PC-3 (cell line): ENCODE measurements at regions not wholly inside any gene's neighbourhood (a gene's known extent, or its start where the extent isn't known, plus 50 kb on each side); places are given as distances from the start of the nearest gene placed in this dataset.

Experiments
- ATAC-seq: fragments of 200-7000 bp; cut with Tn5 transposase; 2 replicates; pipeline ENCODE4 v1.9.1; 2020; ENCODE audit warnings: mild to moderate bottlenecking, moderate library complexity
- BruUV-seq: library from RNA; stranded (reverse); fragments of 400-500 nt; replicated peaks from 2 replicates; lab custom pipeline; 2021; lab: Mats Ljungman, UMichigan
- CTCF ChIA-PET: fragments of 300-600 bp; sonication (Branson Sonifier 250); formaldehyde crosslinking; loops from one replicate; lab custom pipeline; 2022; ENCODE audit warnings: antibody characterized with exemption; lab: Charles Lee
- POLR2A ChIA-PET: fragments of 300-600 bp; sonication (Branson Sonifier 250); formaldehyde crosslinking; loops from one replicate; lab custom pipeline; 2022; ENCODE audit warnings: antibody characterized with exemption; ENCODE audit not compliant: unreplicated experiment; lab: Charles Lee
- DNase-seq: peaks from one replicate; pipeline ENCODE4 v3.0.0-alpha.2; 2015
- H2AFZ ChIP-seq: fragments of 300-600 bp; sonication (generic); 2 replicates; pipeline ENCODE4 v1.6.0; 2016; ENCODE audit warnings: antibody characterized with exemption, low read length
- H3F3A ChIP-seq: fragments of 300-600 bp; sonication (generic); one replicate; pipeline ENCODE4 v1.6.0; 2017; ENCODE audit warnings: antibody characterized with exemption, low read length, control low read depth, mild to moderate bottlenecking; ENCODE audit not compliant: unreplicated experiment
- H3K27ac ChIP-seq: fragments of 300-600 bp; sonication (generic); 2 replicates; pipeline ENCODE4 v1.5.1; 2016; ENCODE audit warnings: mild to moderate bottlenecking, low read length
- H3K27me3 ChIP-seq: fragments of 300-600 bp; sonication (generic); 2 replicates; pipeline ENCODE4 v1.6.1; 2016; ENCODE audit warnings: low read length, mixed read lengths
- H3K36me3 ChIP-seq: fragments of 300-600 bp; sonication (generic); 2 replicates; pipeline ENCODE4 v1.6.1; 2016; ENCODE audit warnings: low read depth, mixed run types, low read length, mixed read lengths
- H3K4me1 ChIP-seq: fragments of 300-600 bp; sonication (generic); 2 replicates; pipeline ENCODE4 v1.5.1; 2016; ENCODE audit warnings: low read length; ENCODE audit not compliant: insufficient read depth
- H3K4me2 ChIP-seq: fragments of 300-600 bp; sonication (generic); 2 replicates; pipeline ENCODE4 v1.6.0; 2016; ENCODE audit warnings: low read length
- H3K4me3 ChIP-seq: fragments of 300-600 bp; sonication (generic); 2 replicates; pipeline ENCODE4 v1.5.1; 2016; ENCODE audit warnings: mild to moderate bottlenecking, low read length, mixed read lengths
- H3K79me2 ChIP-seq: fragments of 300-600 bp; sonication (generic); 2 replicates; pipeline ENCODE4 v1.6.1; 2017; ENCODE audit warnings: low read length, mixed read lengths
- H3K9ac ChIP-seq: fragments of 300-600 bp; sonication (generic); 2 replicates; pipeline ENCODE4 v1.6.0; 2016; ENCODE audit warnings: mild to moderate bottlenecking, low read length
- H3K9me2 ChIP-seq: fragments of 300-600 bp; sonication (generic); replicated peaks from 2 replicates; pipeline ENCODE4 v1.6.1; 2016; ENCODE audit warnings: mixed run types, low read length, mixed read lengths
- H3K9me3 ChIP-seq: fragments of 300-600 bp; sonication (generic); 2 replicates; pipeline ENCODE4 v1.6.1; 2016; ENCODE audit warnings: low read length, mixed read lengths
- H4K20me1 ChIP-seq: fragments of 300-600 bp; sonication (generic); 2 replicates; pipeline ENCODE4 v1.6.1; 2016; ENCODE audit warnings: low read length, mixed read lengths
- EZH2 ChIP-seq: fragments of 300-600 bp; sonication (generic); IDR thresholded peaks from one replicate; pipeline ENCODE4 v1.6.1; 2017; ENCODE audit warnings: antibody characterized with exemption, mild to moderate bottlenecking, low read length; ENCODE audit not compliant: unreplicated experiment
- EZH2phosphoT487 ChIP-seq: fragments of 300-600 bp; sonication (generic); IDR thresholded peaks from 2 replicates; pipeline ENCODE4 v1.6.1; 2018; ENCODE audit warnings: mild to moderate bottlenecking, antibody characterized with exemption, low read length, borderline replicate concordance
- intact Hi-C: fragments of 100-400 bp; cut with micrococcal nuclease; formaldehyde crosslinking; loops from 2 replicates; pipeline ENCODE4 v1.9.0; 2023
- TF ChIP-seq, protein P1 (sequence below): fragments of 300-600 bp; sonication (generic); conservative IDR thresholded peaks from 2 replicates; pipeline ENCODE4 v1.5.1; 2017; ENCODE audit warnings: antibody characterized with exemption, low read depth, mild to moderate bottlenecking, low read length

DNA sequence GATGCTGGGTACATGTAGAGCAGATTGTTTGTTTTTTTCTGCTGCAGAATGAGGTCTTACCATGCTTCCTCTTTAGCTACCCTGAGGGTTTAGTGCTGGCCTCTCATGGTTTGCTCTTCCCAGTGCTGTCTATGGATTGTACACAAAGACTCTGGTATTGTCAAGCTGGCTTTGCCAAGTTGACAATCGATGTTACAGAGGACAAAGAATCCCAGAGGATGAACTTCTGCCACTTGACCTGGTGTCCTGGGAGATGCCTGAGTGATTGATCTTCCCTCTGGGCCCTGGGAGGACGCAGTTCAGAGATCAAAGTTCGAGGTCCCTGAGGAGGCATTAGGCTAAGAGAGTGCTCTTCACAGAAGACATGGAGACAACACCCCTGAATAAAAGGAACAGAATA, 865.4 kb downstream of the CCSER2 start:
- no peaks in the 10 kb centered on the region for H4K20me1 ChIP-seq
- TF ChIP-seq, protein P1, sequence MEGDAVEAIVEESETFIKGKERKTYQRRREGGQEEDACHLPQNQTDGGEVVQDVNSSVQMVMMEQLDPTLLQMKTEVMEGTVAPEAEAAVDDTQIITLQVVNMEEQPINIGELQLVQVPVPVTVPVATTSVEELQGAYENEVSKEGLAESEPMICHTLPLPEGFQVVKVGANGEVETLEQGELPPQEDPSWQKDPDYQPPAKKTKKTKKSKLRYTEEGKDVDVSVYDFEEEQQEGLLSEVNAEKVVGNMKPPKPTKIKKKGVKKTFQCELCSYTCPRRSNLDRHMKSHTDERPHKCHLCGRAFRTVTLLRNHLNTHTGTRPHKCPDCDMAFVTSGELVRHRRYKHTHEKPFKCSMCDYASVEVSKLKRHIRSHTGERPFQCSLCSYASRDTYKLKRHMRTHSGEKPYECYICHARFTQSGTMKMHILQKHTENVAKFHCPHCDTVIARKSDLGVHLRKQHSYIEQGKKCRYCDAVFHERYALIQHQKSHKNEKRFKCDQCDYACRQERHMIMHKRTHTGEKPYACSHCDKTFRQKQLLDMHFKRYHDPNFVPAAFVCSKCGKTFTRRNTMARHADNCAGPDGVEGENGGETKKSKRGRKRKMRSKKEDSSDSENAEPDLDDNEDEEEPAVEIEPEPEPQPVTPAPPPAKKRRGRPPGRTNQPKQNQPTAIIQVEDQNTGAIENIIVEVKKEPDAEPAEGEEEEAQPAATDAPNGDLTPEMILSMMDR = no peak
- TF ChIP-seq EZH2 = no peak
- TF ChIP-seq EZH2phosphoT487 = no peak
- intact Hi-C loops = no loop called here
- H3K27ac ChIP-seq = no peak overlapping the region
- H3K9me3 ChIP-seq = no peaks in the 10 kb centered on the region
- no peak overlapping the region for H3K4me3 ChIP-seq
- ATAC-seq (no peak), DNase-seq (no peak)
- no peaks in the 10 kb centered on the region for H3K9me2 ChIP-seq
- H2AFZ ChIP-seq = no peak overlapping the region
- no TSS peak for BruUV-seq
- ChIA-PET CTCF (no interaction called here), POLR2A (no interaction called here)
- H3K36me3 ChIP-seq = no peaks in the 10 kb centered on the region
- H3K4me1 ChIP-seq = no peaks in the 10 kb centered on the region
- H3K4me2 ChIP-seq = no peak overlapping the region
- H3K27me3 ChIP-seq = no peaks in the 10 kb centered on the region
- H3K9ac ChIP-seq = no peak overlapping the region
- H3F3A ChIP-seq = no peaks in the 10 kb centered on the region
- no peaks in the 10 kb centered on the region for H3K79me2 ChIP-seq

DNA sequence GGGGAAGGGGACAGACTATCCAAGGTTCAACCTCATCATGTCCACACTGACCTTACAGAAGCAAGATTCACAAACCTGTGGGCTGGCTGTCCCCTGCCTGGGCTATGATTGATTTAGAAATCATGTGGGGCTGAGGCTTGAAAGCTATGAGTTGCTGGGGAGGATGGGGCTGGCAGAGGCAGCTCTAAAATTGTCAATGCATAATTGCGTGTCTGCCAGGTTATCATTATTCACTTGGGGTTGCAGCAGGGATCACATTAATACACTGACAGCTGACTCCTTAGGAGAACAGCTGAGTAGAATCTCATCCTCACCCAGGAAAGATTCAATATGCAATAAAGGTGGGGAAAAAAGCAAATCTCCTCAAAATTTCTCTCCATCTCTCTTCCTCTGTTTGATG, 866.3 kb downstream of the CCSER2 start:
- no peak for DNase-seq
- no peaks in the 10 kb centered on the region for H4K20me1 ChIP-seq
- no peak overlapping the region for H2AFZ ChIP-seq
- no peaks in the 10 kb centered on the region for H3K4me1 ChIP-seq
- no peaks in the 10 kb centered on the region for H3K9me2 ChIP-seq
- no peak overlapping the region for H3K9ac ChIP-seq
- H3K27ac ChIP-seq = no peak overlapping the region
- CTCF ChIA-PET = no interaction called here
- BruUV-seq = no TSS peak
- no peaks in the 10 kb centered on the region for H3K36me3 ChIP-seq
- H3K4me2 ChIP-seq = no peak overlapping the region
- no peak for ATAC-seq
- H3K9me3 ChIP-seq = no peaks in the 10 kb centered on the region
- no peaks in the 10 kb centered on the region for H3F3A ChIP-seq
- no peaks in the 10 kb centered on the region for H3K27me3 ChIP-seq
- TF ChIP-seq EZH2phosphoT487 (no peak), EZH2 (no peak)
- TF ChIP-seq, protein P1 = no peak
- H3K79me2 ChIP-seq = no peaks in the 10 kb centered on the region
- intact Hi-C loops = no loop called here
- POLR2A ChIA-PET = no interaction called here
- no peak overlapping the region for H3K4me3 ChIP-seq

DNA sequence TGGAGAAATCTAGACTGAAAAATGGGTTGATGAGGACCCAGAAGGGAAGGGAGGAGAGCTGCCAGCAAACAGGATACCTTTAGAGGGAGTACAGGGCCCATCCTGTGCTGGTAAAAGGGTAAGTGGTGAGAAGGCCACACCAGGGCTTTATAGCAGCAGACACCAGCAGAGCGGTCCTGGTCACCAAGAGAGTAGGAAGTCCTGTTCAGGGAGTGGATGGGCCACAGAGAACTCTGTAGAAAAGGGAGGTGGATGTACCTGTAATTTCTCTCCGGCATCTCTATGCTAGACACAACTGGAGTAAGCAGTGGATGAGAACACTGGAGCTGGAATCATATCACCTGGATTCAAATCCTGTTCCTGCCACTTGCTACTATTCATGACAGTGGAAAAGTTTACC, 867.2 kb downstream of the CCSER2 start:
- H3K4me2 ChIP-seq = no peak overlapping the region
- H3K27me3 ChIP-seq = no peaks in the 10 kb centered on the region
- CTCF ChIA-PET = no interaction called here
- H3K4me1 ChIP-seq = no peaks in the 10 kb centered on the region
- H3K79me2 ChIP-seq = no peaks in the 10 kb centered on the region
- no peaks in the 10 kb centered on the region for H3K9me3 ChIP-seq
- TF ChIP-seq, protein P1 = no peak
- TF ChIP-seq EZH2phosphoT487 (no peak), EZH2 (no peak)
- no peak overlapping the region for H3K4me3 ChIP-seq
- no peak overlapping the region for H3K9ac ChIP-seq
- ATAC-seq = no peak
- no peaks in the 10 kb centered on the region for H3F3A ChIP-seq
- H3K27ac ChIP-seq = no peak overlapping the region
- H2AFZ ChIP-seq = no peak overlapping the region
- H4K20me1 ChIP-seq = no peaks in the 10 kb centered on the region
- BruUV-seq = no TSS peak
- H3K36me3 ChIP-seq = no peaks in the 10 kb centered on the region
- intact Hi-C loops = no loop called here
- no peak for DNase-seq
- POLR2A ChIA-PET = no interaction called here
- no peaks in the 10 kb centered on the region for H3K9me2 ChIP-seq
